ENCODE measurements at regions not wholly inside any gene's neighbourhood (a gene's known extent, or its start where the extent isn't known, plus 50 kb on each side); places are given as distances from the start of the nearest gene placed in this dataset.

- TF ChIP-seq ZSCAN25 (CRISPR knock-in tag; IDR thresholded peaks at IDR 0.05) (no peak), FOXA1 (IDR thresholded peaks at IDR 0.05) (no peak), FOXA1 (CRISPR knock-in tag; IDR thresholded peaks at IDR 0.05) (no peak), ZNF790 (CRISPR knock-in tag; IDR thresholded peaks at IDR 0.05; ENCODE audit: borderline replicate concordance) (no peak), ELF4 (CRISPR knock-in tag; IDR thresholded peaks at IDR 0.05; ENCODE audit: borderline replicate concordance) (no peak)
Observed at GRCh38 chr17:77880711-77881450, 77.6 kb upstream of the TNRC6C start (continued).

- ATAC-seq (peak; percentile 15; the same call in 1 of the 3 replicates), FAIRE-seq (no peak), DNase-seq (ENCODE audit: low spot score) (no peak)
- TF ChIP-seq DBP (CRISPR knock-in tag; IDR thresholded peaks at IDR 0.05; ENCODE audit: not compliant biosample characterization) = no peak
- no peak for TF ChIP-seq THAP9 (CRISPR knock-in tag; IDR thresholded peaks at IDR 0.05; ENCODE audit: borderline replicate concordance)
- no peak for TF ChIP-seq ZNF33B (CRISPR knock-in tag; IDR thresholded peaks at IDR 0.05)
- no peak for TF ChIP-seq ZNF367 (CRISPR knock-in tag; IDR thresholded peaks at IDR 0.05; ENCODE audit: borderline replicate concordance)
- TF ChIP-seq ZNF761 (CRISPR knock-in tag; conservative IDR thresholded peaks at IDR 0.05) = no peak
- no peak for TF ChIP-seq ZSCAN22 (CRISPR knock-in tag; IDR thresholded peaks at IDR 0.05)
- no peak for TF ChIP-seq EZH2 (conservative IDR thresholded peaks at IDR 0.05; ENCODE audit: low read depth, low read length)
- no peak for TF ChIP-seq ZSCAN30 (CRISPR knock-in tag; IDR thresholded peaks at IDR 0.05)
- TF ChIP-seq ZNF615 (CRISPR knock-in tag; IDR thresholded peaks at IDR 0.05; ENCODE audit: borderline replicate concordance) = no peak
- no peak for TF ChIP-seq FOXK2 (IDR thresholded peaks at IDR 0.05)
- no peak for TF ChIP-seq CBX1 (IDR thresholded peaks at IDR 0.05; ENCODE audit: low read depth)
- TF ChIP-seq ZNF724P (CRISPR knock-in tag; IDR thresholded peaks at IDR 0.05; ENCODE audit: borderline replicate concordance) = no peak
- Histone ChIP-seq H3K27me3 (ENCODE audit: control insufficient read depth in 1 of 2, insufficient read depth in 2 of 2, low read length in 2 of 2) (peaks cover 11 to 79% of the 10 kb centered on the region in 2 experiments; a peak in 4 of 5 replicates), H2AFZ (ENCODE audit: low read length) (no peak overlapping the region), H3K9me3 (ENCODE audit: low read length) (peaks cover 1% of the 10 kb centered on the region), H3K27ac (ENCODE audit: extremely low read length, insufficient read depth, low read length) (no peak overlapping the region), H3K4me1 (ENCODE audit: insufficient read depth, low read length) (no peaks in the 10 kb centered on the region), H3K36me3 (replicated peaks in 1 of 2; ENCODE audit: control insufficient read depth in 1 of 2, insufficient read depth in 2 of 2, low read length in 2 of 2) (no peaks in the 10 kb centered on the region), H3K4me3 (replicated peaks in 1 of 3; ENCODE audit: insufficient read depth in 1 of 3, low read depth in 2 of 3, low read length in 3 of 3) (no peak overlapping the region), H3K79me2 (ENCODE audit: insufficient read depth, low read length) (no peaks in the 10 kb centered on the region), H4K20me1 (ENCODE audit: insufficient read depth, low read length) (no peaks in the 10 kb centered on the region; the same call in none of the 2 replicates), H3K4me2 (ENCODE audit: low read depth, low read length) (no peak overlapping the region), H3K9ac (ENCODE audit: insufficient read depth, low read depth, low read length) (no peak overlapping the region)
- intact Hi-C loops (cut with micrococcal nuclease; ENCODE audit: unreplicated experiment) (no loop called here), in situ Hi-C loops (cut with HindIII; ENCODE audit: extremely low pct_ligation_motif_present, low pct_unique_long_range_greater_than_20kb) (no loop called here)
- ChIA-PET CTCF (ENCODE audit: low intra/inter-chr PET ratio, low total read pairs) (no interaction called here), POLR2A (no interaction called here)
- BruUV-seq (replicated peaks) = no TSS peak
- WGBS (ENCODE audit: low lambda C conversion rate) = 30% methylated on average over 8 of the region's 10 CpGs
Observed at GRCh38 chr17:77881545-77881944, 77.0 kb upstream of the TNRC6C start.

Measured in HepG2 (cell line).